OCI-LY7 (cell line): ENCODE measurements at regions not wholly inside any gene's neighbourhood (a gene's known extent, or its start where the extent isn't known, plus 50 kb on each side); places are given as distances from the start of the nearest gene placed in this dataset.

Source experiments
- BruUV-seq: library from RNA; stranded (reverse); fragments of 400-500 nt; replicated peaks from 2 replicates; lab custom pipeline; 2021; lab: Mats Ljungman, UMichigan
- CTCF ChIA-PET: fragments of 300-600 bp; sonication (Branson Sonifier 250); formaldehyde crosslinking; loops from one replicate; lab custom pipeline; 2022; ENCODE audit warnings: antibody characterized with exemption; ENCODE audit not compliant: unreplicated experiment; lab: Charles Lee
- POLR2A ChIA-PET: fragments of 300-600 bp; sonication (Branson Sonifier 250); formaldehyde crosslinking; loops from one replicate; lab custom pipeline; 2022; ENCODE audit warnings: antibody characterized with exemption; lab: Charles Lee
- DNase-seq: peaks from one replicate; pipeline ENCODE4 v3.0.0-alpha.2; 2015; ENCODE audit warnings: low spot score
- H2AFZ ChIP-seq: fragments of 200-600 bp; sonication (generic), shearing (Covaris generic); 2 replicates; pipeline ENCODE4 v1.6.1; 2014; ENCODE audit warnings: mild to moderate bottlenecking, antibody characterized with exemption, low read length, moderate library complexity
- H3K27ac ChIP-seq: fragments of 200-600 bp; sonication (generic); 2 replicates; pipeline ENCODE4 v1.5.1; 2014; ENCODE audit warnings: mixed run types, low read depth, mild to moderate bottlenecking, moderate library complexity, low read length, inconsistent platforms; ENCODE audit not compliant: poor library complexity, severe bottlenecking
- H3K36me3 ChIP-seq: fragments of 200-600 bp; sonication (generic); 2 replicates; pipeline ENCODE4 v1.6.1; 2014; ENCODE audit warnings: mild to moderate bottlenecking, antibody characterized with exemption, low read length, moderate library complexity, mixed read lengths; ENCODE audit not compliant: insufficient read depth
- H3K4me1 ChIP-seq: fragments of 200-600 bp; sonication (generic); 2 replicates; pipeline ENCODE4 v1.5.1; 2014; ENCODE audit warnings: mild to moderate bottlenecking, low read length; ENCODE audit not compliant: insufficient read depth, poor library complexity, severe bottlenecking
- H3K4me2 ChIP-seq: fragments of 200-600 bp; sonication (generic); 2 replicates; pipeline ENCODE4 v1.6.1; 2014; ENCODE audit warnings: mild to moderate bottlenecking, low read length
- H3K4me3 ChIP-seq: fragments of 200-600 bp; sonication (generic); 2 replicates; pipeline ENCODE4 v1.5.1; 2014; ENCODE audit warnings: mild to moderate bottlenecking, low read depth, low read length; ENCODE audit not compliant: poor library complexity, severe bottlenecking
- H3K79me2 ChIP-seq: fragments of 200-600 bp; sonication (generic); 2 replicates; pipeline ENCODE4 v1.6.1; 2016; ENCODE audit warnings: low read depth, mild to moderate bottlenecking, low read length, moderate library complexity, mixed read lengths; ENCODE audit not compliant: insufficient read depth
- H3K9me2 ChIP-seq: fragments of 200-600 bp; sonication (generic); 2 replicates; pipeline ENCODE4 v1.6.1; 2016; ENCODE audit warnings: mild to moderate bottlenecking, low read length, mixed read lengths; ENCODE audit not compliant: insufficient read depth
- H3K9me3 ChIP-seq: fragments of 200-600 bp; sonication (generic); 2 replicates; pipeline ENCODE4 v1.6.1; 2014; ENCODE audit warnings: mild to moderate bottlenecking, mixed run types, low read length, mixed read lengths
- H4K20me1 ChIP-seq: fragments of 200-600 bp; sonication (generic); 2 replicates; pipeline ENCODE4 v1.6.1; 2014; ENCODE audit warnings: mild to moderate bottlenecking, antibody characterized with exemption, low read length, moderate library complexity, mixed read lengths; ENCODE audit not compliant: insufficient read depth
- EZH2phosphoT487 ChIP-seq: fragments of 200-600 bp; sonication (generic); IDR thresholded peaks from 2 replicates; pipeline ENCODE4 v1.6.1; 2018; ENCODE audit warnings: low read depth, borderline replicate concordance, mild to moderate bottlenecking, mixed run types, antibody characterized with exemption, low read length, moderate library complexity, mixed read lengths
- intact Hi-C: fragments of 100-400 bp; cut with micrococcal nuclease; formaldehyde crosslinking; loops from one replicate; pipeline ENCODE4 v1.10.0; 2022; ENCODE audit not compliant: unreplicated experiment
- TF ChIP-seq, protein P1 (sequence below): fragments of 200-600 bp; sonication (generic); conservative IDR thresholded peaks from 2 replicates; pipeline ENCODE4 v1.5.1; 2014; ENCODE audit warnings: mild to moderate bottlenecking, antibody characterized with exemption, low read length, moderate library complexity, mixed read lengths

DNA sequence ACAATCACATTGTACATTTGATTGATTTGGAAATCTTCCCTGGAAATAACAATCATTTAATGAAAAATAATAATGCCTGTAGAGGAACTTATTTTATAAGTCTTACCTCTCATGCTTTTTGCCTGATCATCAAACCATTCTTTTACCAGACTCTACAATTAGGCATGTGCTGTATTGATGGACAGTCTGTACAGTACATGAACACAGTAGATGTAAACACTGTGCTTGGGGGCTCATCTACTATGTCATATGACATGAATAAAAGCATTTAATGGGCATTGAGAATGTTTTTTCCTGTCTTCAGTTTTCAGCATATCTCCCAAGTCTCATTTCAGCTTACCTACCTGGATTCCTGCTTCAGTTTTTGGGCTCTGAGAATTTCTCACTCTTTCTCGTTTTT, 1070.9 kb downstream of the STIM2 start:
- Histone ChIP-seq H3K79me2 (no peaks in the 10 kb centered on the region), H3K4me3 (no peak overlapping the region), H3K9me3 (no peaks in the 10 kb centered on the region), H3K4me2 (no peak overlapping the region), H3K4me1 (no peaks in the 10 kb centered on the region), H2AFZ (no peak overlapping the region), H3K36me3 (no peaks in the 10 kb centered on the region), H3K9me2 (no peaks in the 10 kb centered on the region), H3K27ac (no peak overlapping the region), H4K20me1 (no peaks in the 10 kb centered on the region)
- no TSS peak for BruUV-seq
- no peak for DNase-seq
- CTCF ChIA-PET = no interaction called here
- POLR2A ChIA-PET = interaction anchor here (0.6 kb wide), 2 partner anchors 25 to 1621 kb away, joined by 3 to 4 read pairs; no protein-coding TSS in a partner anchor
- intact Hi-C loops = no loop called here
- TF ChIP-seq, protein P1, sequence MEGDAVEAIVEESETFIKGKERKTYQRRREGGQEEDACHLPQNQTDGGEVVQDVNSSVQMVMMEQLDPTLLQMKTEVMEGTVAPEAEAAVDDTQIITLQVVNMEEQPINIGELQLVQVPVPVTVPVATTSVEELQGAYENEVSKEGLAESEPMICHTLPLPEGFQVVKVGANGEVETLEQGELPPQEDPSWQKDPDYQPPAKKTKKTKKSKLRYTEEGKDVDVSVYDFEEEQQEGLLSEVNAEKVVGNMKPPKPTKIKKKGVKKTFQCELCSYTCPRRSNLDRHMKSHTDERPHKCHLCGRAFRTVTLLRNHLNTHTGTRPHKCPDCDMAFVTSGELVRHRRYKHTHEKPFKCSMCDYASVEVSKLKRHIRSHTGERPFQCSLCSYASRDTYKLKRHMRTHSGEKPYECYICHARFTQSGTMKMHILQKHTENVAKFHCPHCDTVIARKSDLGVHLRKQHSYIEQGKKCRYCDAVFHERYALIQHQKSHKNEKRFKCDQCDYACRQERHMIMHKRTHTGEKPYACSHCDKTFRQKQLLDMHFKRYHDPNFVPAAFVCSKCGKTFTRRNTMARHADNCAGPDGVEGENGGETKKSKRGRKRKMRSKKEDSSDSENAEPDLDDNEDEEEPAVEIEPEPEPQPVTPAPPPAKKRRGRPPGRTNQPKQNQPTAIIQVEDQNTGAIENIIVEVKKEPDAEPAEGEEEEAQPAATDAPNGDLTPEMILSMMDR = no peak
- TF ChIP-seq EZH2phosphoT487 = no peak

- H3K4me1 ChIP-seq = no peaks in the 10 kb centered on the region
- no peaks in the 10 kb centered on the region for H3K9me2 ChIP-seq
- ChIA-PET CTCF (no interaction called here), POLR2A (interaction anchor here (0.9 kb wide), 1 partner anchor 1372 kb away, joined by 3 read pairs; no protein-coding TSS in a partner anchor)
- BruUV-seq = no TSS peak
- H3K27ac ChIP-seq = no peak overlapping the region
- H4K20me1 ChIP-seq = no peaks in the 10 kb centered on the region
- H3K4me3 ChIP-seq = no peak overlapping the region
- TF ChIP-seq EZH2phosphoT487 = no peak
- TF ChIP-seq, protein P1 = no peak
- no peaks in the 10 kb centered on the region for H3K79me2 ChIP-seq
- H3K4me2 ChIP-seq = no peak overlapping the region
- intact Hi-C loops = no loop called here
- DNase-seq = no peak
- H3K9me3 ChIP-seq = no peaks in the 10 kb centered on the region
- no peak overlapping the region for H2AFZ ChIP-seq
- H3K36me3 ChIP-seq = no peaks in the 10 kb centered on the region
Observed at GRCh38 chr4:27934871-27935270, 1074.2 kb downstream of the STIM2 start.

DNA sequence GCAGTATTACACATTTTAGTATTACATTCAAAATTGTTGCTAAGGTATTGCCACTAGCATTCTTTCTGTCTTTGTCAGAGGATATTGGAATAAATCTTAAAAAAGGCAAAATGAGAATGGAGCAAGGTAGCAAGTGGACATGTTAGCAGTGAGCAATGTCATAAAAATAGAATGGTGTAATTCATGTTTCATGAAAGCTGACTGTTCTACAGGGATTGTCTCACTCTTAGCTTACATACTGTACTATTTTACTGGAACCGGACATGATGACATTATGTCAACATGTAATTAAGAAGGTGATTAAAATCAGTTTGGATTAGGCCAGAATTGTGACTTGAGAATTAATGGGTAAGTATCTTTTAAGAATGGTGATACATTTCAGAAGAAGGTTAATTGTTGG, 1086.2 kb downstream of the STIM2 start:
- DNase-seq = no peak
- Histone ChIP-seq H3K4me2 (no peak overlapping the region), H3K4me1 (no peaks in the 10 kb centered on the region), H4K20me1 (no peaks in the 10 kb centered on the region), H3K9me3 (no peaks in the 10 kb centered on the region), H3K4me3 (no peak overlapping the region), H3K9me2 (no peaks in the 10 kb centered on the region), H3K27ac (no peak overlapping the region), H2AFZ (no peak overlapping the region), H3K79me2 (no peaks in the 10 kb centered on the region), H3K36me3 (no peaks in the 10 kb centered on the region)
- BruUV-seq = no TSS peak
- intact Hi-C loops = no loop called here
- ChIA-PET CTCF (no interaction called here), POLR2A (interaction anchor here (0.7 kb wide), 1 partner anchor 376 kb away, joined by 3 read pairs; no protein-coding TSS in a partner anchor)
- TF ChIP-seq, protein P1 = no peak
- TF ChIP-seq EZH2phosphoT487 = no peak
